GM21825 (cell line): ENCODE measurements at regions not wholly inside any gene's neighbourhood (a gene's known extent, or its start where the extent isn't known, plus 50 kb on each side); places are given as distances from the start of the nearest gene placed in this dataset.

Source experiments
- ATAC-seq: cut with Tn5 transposase; IDR thresholded peaks from one replicate; pipeline ENCODE4 v1.9.1; 2021; ENCODE audit warnings: mild to moderate bottlenecking, moderate library complexity; ENCODE audit not compliant: unreplicated experiment

DNA sequence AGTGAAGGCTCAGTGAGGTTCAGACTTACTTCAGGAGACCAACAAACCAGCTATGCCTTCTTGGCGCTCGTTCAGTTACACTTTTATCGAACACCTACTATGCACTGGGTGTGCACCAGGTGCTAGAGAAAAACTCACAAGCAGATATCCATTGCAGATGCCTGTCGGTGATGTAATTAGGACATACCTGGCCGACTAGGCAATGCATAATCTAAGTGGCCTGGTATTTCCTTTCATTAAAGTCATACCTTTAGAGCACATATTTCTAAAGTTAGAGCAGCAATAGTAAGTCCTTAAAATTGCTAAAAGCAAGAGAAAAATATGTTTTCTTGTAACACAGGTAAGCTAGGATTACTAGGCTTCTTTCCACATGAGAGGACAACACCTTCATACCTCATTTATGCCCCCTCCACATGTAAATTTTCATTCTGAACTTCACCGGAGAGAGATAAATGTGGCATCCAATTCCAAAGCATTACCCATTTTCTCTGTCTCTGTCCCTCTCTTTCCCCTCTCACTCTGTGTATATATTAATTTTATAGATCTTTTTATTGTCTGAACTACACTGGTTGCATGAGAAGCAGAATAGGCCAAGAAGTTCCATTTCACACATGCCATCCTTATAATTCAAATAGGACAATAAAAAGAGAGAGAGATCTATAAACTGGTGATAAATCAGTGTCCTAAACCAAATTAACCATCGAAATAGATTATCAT is 242.2 kb downstream of the SPTSSA start:
- no peak for ATAC-seq

DNA sequence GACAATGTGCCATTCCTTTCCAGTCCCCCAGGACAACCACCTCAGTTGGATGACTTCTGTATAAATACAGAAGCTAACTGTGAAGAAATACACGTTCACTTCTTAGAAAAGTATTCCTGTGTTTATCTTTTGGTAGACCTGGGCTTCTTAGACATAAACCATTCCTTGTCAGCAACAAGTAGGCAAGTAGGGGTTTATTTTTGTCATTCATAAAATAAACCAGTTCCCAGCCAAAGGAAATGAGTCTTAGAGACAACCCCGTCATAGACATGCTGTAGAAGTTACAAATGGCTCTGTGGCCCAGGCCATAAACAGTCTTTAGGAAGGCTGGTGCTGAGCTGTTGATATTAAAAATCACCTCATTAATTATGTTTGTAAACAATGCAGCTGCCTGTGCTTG is 243.2 kb downstream of the SPTSSA start:
- no peak for ATAC-seq

DNA sequence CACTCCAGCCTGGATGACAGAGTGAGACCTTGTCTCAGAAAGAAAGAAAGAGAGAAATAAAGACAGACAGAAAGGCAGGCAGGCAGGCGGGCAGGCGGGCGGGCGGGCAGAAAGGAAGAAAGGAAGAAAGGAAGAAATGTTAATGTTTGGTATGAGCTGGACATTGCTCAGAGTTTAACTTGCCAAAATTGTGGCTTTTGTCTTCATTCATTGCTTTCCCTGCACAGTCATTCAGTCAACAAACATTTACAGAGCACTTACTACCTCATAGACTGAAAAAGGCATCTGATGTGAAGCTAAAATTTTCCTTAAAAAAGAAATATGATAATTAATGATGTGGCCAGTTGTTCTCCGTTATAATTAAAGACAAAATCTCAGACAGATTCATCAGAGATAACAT is 247.1 kb downstream of the SPTSSA start:
- ATAC-seq = no peak

DNA sequence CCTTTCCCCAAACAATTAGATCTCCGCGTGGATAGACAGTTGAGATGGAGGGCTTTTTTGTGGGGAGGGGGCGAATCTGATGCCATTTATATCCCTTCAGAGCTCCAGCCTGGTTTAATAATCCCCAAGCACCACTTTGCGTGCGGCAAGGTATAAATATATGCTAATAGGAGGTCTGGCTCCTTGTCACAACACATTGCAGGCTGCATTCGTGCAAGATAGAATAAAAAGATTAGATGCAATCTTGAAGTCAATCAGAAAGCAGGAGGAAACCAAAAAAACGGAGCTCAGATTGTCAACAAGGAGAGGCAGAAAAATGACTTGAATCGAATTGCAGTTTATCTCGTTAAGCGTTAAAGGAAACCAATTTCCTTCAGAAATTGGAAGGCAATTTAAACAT is 248.7 kb downstream of the SPTSSA start:
- no peak for ATAC-seq

DNA sequence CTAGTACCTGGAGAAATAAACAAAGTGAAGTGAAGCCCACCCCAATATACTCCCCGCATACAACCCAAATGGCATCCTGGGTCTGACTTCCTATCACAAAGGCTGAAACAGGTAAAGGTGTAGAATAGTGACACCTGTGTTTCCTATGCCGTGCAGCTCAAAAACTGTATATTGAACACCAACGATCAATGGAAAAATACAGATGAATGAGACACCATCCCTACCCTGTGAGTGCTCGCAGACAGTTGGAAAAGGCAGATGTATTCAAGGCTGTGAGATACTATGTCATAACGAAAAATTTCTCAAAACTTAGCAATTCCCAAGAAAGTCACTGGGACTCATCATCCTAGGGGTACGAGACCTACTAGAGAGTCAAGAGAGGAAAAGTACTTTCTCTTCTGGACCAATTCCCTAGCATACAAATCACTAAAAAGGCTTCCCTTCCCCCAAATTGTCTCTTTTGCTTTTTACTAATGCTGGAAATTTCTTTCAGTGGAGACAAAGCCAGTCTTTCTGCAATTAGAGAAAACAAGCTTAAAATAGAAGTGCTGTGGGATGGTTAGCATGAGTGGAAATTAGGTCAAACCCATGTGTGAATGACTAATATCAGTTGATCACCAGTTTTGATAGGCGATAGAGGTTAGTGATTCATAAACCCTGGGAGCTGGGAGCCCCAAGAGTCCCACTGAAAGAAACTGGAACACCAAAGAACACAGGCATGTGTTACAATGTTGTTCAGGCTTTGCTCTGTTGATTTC is 249.7 kb downstream of the SPTSSA start:
- no peak for ATAC-seq

DNA sequence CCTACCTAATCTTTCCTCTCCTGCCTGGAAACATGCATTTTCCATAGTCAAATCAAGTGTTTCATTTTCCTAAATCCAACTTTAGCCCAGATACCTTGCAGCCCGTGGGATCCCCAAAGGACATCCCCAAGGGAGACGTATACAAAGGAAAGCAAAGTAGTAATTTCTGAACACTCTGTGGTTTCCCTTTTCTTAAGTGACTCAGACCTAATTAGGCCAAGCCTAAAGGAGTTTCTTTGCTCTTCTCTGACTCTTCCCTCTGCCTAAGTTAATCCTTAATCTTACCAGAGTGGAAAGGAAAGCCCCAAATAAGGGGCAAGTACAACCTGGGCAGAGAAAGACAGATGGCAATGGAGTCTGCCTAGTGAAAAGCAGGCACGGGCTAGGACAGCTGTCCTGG is 250.3 kb downstream of the SPTSSA start:
- ATAC-seq = peak; percentile 86

DNA sequence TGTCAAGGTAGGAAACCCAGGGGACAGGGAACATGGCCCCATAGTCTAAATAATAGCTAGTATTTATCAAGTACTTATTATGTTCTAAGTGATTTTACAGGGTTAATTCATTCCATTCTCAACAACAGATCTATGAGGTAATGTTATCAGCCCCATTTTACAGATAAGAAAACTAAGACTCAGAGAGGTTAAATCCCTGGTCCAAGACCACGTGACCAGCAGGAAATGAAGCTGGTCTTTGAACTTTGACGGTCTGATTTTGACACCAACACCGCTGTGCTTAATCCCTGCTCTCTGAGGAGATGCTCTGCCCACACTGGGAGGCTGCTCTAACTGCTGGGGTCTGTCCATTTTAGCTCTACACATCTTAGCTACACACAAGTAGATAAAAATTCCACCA is 253.5 kb downstream of the SPTSSA start:
- ATAC-seq = no peak

DNA sequence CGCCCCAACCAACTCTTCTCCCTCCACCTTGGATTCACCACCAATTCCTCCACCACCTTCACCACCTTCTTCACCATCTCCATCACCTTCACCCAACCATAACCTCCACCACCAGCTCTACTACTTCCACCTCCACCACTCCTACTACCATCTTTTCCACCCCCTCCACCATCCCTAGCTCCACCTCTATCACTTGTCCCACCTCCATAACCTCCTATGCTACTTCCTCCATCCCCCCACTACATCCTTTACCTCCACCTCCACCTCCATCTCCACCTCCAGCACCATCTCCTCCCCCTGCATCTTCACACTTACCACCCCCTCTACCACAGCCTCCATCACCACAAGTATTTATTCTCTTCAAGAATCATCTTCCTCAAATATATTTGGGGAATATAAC is 254.9 kb upstream of the EGLN3 start:
- ATAC-seq = no peak

DNA sequence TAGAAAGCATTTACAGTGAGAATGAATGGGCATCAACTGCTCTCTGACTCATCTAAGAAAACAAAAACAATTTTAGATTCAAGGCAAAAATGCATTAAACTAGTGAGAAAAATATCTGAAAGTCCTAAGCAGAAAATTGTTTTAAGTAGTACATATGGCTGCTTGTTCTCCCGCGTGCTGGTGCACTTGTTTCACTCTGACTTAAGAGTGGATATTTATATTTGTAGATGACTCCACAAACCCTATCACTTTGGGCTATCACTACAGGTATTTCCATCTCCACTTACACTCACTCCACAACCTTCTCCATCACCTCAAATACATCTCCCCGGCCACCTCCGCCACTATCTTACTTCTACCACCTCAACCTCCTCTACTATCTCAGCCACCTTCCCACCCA is 253.9 kb upstream of the EGLN3 start:
- no peak for ATAC-seq

DNA sequence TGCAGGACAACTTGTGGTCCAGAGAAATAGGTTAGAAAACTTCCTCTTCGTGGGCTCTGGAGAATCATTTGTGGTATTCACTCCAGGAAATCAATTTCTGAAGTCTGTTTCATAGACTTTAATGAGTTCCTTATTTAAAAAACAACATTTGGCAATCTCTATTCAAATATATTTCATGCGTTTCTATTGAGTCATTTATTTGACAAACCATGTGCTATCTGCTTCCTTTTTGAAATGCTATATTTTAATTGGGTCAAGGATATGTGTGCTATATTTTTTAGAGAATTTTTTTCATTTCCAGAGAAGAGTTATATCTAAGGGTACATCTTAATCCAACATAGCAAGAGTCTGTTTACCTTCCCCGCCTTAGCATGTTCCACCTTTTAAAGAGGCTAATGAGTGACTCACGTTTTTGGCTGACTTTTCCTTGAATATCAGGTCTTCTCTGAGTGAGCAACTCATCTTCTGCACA is 252.4 kb upstream of the EGLN3 start:
- ATAC-seq = no peak

DNA sequence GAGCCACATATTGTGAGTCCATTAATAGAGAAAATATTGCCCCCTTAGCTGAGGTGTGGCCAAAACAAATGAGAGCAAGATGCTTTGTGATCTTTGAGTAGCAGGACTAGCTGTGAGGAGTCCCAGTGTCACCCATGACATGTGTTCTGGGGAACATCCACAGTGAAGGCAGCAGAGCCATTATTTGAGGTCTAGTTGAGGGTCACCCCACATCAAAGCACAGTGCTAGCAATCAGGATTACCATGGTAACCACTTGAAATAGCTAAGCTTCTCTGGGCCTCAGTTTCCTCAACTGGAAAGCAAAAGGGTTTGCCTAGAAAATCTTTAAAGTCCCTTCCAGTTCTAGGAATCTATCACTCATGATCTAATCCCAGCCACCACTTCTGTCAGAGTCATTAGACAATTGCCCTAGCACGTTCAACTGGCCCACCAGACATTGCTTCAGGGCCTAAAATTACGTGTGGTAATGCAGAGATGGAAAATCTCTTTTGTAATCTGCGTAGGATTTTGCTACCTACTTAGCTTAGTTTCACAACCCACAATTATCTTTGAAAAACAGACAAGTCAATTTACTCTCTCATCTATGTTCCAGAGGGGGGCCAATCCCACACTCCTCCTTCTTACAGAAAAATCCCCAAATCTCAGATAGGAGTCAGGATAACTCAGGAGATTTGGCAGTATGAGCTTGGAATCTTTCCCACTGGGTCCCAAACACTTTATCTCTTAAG is 251.2 kb upstream of the EGLN3 start:
- no peak for ATAC-seq

DNA sequence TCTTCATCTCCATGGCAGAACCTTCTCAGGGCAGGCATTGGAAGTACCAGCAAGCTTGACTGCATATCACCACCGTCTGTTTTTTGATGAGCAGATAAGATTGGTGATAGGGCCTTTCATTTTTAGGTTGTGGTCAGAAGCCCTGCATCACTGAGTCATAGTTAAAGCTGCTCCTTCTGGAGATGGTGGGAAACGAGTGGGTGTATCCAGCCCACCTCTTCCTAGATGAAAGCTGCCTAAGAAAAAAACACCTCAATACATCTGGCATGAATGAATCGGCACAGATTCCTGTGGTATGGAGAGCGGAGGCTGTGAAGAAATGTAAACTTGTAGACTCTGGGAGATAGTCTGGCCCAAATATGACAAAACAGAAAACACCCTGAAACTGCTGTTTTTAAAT is 248.7 kb upstream of the EGLN3 start:
- no peak for ATAC-seq

DNA sequence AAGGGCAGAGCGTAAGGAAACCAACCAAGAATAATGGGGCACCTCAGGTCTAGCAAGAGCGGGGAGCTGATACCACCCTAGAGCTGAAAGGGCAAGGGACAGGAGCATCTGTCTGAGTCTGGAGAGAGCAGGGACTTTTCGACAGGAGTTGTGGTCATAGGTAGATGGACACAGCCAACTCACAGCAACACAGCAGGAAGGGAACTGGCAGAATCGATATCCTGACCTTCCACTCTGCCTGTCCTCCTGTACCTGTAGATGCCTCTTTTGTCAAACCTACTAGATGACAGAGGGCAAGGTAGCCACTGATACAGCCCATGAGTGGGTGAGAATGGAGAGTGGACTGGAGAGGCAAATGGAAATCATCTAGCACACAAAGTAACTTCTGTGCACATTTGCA is 247.2 kb upstream of the EGLN3 start:
- ATAC-seq = no peak

DNA sequence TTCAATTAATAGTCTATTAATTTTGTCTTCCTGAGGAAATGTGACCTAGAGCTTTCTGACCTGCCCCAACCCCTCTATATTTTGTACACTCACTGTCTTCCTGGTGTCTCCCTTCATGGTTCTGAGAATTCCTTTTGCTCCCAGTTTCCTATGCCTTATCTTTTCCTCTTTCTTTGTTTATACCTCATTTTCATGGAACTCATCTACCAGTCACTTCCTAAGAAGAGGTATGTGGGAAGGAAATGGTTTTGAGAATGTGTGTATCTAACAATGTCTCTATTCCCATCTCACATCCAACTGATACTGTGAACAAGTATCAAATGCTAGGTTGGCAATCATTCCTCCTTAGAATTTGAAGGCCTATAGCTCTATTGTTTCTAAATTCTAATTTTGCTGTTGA is 245.1 kb upstream of the EGLN3 start:
- no peak for ATAC-seq

DNA sequence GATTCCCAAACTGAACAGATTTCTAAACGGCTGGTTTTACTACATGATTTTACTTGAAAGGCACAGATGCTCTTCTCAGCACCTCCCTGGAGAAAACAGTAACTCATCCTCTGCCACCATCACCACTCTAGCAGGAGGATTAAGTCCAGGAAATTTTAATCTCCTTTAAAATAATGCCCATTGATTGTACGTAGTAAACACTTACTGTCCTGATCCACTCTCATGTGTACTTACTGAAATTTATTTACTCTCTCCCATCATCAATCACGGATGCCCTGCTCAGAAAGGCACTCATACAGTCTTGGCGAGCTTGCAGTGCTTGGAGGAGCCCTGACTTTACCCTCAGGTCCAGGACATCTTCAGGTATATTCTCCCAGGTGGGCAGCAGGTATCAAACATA is 239.8 kb upstream of the EGLN3 start:
- ATAC-seq = no peak

DNA sequence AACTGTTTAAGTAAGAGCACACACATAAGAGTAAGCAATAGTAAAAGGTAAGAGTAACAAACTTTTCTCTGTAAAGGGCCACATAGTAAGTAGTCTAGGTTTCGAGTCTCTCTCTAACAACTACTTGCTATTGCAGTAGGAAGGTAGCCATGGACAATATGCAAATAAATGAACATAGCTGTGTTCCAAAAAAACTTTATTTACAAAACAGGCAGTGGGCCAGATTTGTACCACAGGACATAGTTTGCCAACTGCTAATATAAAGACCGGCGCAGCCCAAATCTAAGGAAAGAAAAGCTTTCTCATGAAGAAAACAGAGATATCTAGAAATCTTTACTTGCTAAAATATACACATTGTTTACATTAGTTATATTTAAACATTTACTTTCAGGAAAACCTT is 239.0 kb upstream of the EGLN3 start:
- no peak for ATAC-seq

DNA sequence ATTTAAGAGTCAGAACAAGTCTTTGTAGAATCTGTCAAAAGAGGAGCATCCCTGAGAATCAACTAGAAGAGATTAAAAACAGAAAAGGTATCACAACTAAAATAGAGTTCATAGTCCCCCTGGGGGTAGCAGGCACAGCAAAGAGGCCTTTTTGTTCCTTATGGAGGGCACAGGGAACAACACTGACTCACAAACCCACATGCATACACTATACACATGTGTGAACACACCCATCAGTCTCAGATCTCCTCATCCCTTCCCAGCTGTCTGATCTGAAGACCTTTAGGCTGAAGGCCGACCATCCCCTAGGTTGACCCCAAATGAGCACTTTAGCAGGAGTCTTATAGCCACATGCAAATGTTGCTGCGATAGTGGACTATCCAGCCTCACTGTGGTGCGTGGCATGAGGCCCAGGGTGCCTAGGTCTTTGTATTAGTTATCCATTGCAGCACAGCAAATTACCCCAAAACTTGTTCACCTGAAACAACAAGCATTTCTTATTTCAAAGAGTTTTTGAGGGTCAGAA is 236.7 kb upstream of the EGLN3 start:
- ATAC-seq = no peak

DNA sequence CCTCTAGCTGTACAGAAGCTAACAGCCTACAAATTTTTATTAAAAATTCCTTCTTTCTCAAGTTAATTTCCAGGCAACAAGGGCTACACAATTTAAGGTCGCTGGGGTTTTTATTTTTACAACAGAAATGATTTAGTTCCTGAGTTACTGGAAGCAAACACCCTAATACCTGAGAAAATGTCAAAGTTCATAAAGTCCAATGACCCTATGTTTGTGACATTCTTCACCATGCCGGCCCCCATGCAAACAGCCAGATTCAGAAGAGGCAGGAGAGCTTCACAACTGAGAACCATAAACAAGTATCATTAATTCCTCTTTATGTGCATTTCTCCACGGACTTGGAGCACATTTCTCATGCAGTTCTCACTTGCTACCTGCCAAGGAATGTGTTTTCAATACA is 236.2 kb upstream of the EGLN3 start:
- ATAC-seq = no peak

DNA sequence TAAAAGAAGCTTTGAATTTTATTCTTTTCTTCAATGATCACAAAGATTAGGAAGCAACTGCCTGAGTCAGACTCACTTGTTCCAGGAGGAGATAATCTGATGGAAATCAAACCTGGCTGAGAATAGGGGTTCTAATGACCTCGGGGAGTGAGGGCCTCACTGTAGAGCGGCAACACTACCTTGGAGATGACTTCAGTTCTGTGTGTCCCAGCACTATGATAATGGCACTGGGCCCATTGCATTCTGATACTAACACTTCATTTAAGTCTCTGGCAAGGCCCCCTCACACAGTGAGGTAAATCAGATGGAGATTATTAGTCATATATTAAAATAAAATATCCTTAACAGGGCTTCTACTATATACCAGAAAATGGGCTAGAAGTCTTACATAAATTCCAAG is 233.3 kb upstream of the EGLN3 start:
- ATAC-seq = no peak

DNA sequence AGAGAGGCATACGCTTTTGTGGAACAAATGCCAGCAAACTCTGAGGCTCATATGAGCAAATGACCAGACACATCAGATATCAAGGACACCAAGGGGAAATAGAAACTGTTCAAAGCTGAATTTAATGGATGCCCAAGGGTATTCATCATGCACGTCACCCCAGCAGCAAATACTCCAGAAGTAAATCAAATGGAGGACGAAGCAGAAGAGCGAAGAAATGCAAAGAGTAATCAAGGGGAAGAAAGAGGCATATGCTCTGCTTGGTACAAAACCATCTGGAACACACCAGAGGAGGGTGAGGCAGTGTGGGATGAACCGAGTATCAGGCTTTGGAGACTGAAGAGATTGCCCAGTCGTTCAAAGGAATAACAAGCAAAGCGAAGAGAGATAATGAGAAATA is 232.6 kb upstream of the EGLN3 start:
- ATAC-seq = no peak

DNA sequence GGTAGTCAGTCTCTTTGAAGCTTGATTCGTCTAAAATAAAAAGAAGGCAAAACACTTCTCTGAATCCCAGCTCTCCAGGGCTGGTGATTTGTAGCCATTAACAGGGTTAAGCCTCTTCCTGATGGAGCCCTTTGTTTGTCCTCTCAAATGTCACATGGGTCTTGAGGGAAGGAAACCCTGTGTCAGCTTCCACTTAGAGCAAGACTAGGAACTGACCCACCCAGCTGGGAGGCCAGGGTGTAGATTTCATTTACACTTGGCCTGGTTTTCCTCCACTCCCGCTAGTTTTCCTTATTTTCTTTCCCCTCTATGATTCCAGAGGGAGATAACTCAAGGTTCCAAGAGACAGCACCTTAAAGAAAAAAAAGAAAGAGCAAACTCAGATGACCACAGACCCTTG is 230.5 kb upstream of the EGLN3 start:
- no peak for ATAC-seq

DNA sequence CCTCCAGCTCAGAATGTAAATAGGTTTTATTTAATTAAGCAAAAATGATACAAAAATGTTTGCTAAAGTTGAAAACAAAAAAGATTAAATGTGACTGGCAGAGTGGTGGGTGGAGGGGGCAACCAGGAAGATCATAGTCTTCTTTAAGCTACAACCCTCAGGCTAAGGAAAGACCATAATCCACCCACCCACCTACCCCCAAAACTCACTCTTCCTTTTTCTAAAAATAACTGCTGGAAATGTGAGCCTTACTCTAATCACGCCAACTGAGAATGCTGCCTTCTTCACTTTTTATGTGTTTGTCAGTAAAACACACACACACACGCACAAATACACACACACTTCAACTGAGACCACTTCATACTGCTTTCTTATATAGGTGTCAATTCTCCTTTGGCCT is 230.0 kb upstream of the EGLN3 start:
- no peak for ATAC-seq
